H9 (cell line): ENCODE measurements at regions not wholly inside any gene's neighbourhood (a gene's known extent, or its start where the extent isn't known, plus 50 kb on each side); places are given as distances from the start of the nearest gene placed in this dataset.

Experiments
- DNase-seq: peaks from one replicate; pipeline ENCODE4 v3.0.0-alpha.2; 2017
- H2AFZ ChIP-seq: one replicate; pipeline ENCODE4 v1.6.1; 2013; ENCODE audit warnings: mild to moderate bottlenecking, low read length, control low read depth, moderate library complexity
- H2AK5ac ChIP-seq: 2 replicates; pipeline ENCODE4 v1.6.1; 2013; ENCODE audit warnings: low read length, control low read depth, mixed read lengths; ENCODE audit not compliant: insufficient read length
- H2BK120ac ChIP-seq: one replicate; pipeline ENCODE4 v1.6.1; 2013; ENCODE audit warnings: low read depth, mild to moderate bottlenecking, low read length, control low read depth, inconsistent platforms; ENCODE audit not compliant: poor library complexity, severe bottlenecking
- H2BK12ac ChIP-seq: 2 replicates; pipeline ENCODE4 v1.6.1; 2013; ENCODE audit warnings: low read length, control low read depth, mixed read lengths, low read depth; ENCODE audit not compliant: insufficient read length
- H2BK15ac ChIP-seq: 2 replicates; pipeline ENCODE4 v1.6.1; 2013; ENCODE audit warnings: low read depth, low read length, control low read depth
- H2BK20ac ChIP-seq: one replicate; pipeline ENCODE4 v1.6.1; 2013; ENCODE audit warnings: low read depth, mild to moderate bottlenecking, low read length, control low read depth, inconsistent platforms; ENCODE audit not compliant: poor library complexity, severe bottlenecking
- H2BK5ac ChIP-seq: 2 replicates; pipeline ENCODE4 v1.6.1; 2013; ENCODE audit warnings: low read length, control low read depth, mixed read lengths; ENCODE audit not compliant: insufficient read length
- H3K14ac ChIP-seq: 2 replicates; pipeline ENCODE4 v1.6.1; 2013; ENCODE audit warnings: low read length, control low read depth; ENCODE audit not compliant: insufficient read depth
- H3K18ac ChIP-seq: 2 replicates; pipeline ENCODE4 v1.6.1; 2013; ENCODE audit warnings: low read depth, mild to moderate bottlenecking, mixed read lengths, low read length, control low read depth; ENCODE audit not compliant: insufficient read length
- H3K23ac ChIP-seq: 2 replicates; pipeline ENCODE4 v1.6.1; 2013; ENCODE audit warnings: low read length, control low read depth, mixed read lengths, low read depth; ENCODE audit not compliant: insufficient read length
- H3K23me2 ChIP-seq: 2 replicates; pipeline ENCODE4 v1.6.1; 2013; ENCODE audit warnings: low read depth, mild to moderate bottlenecking, mixed read lengths, low read length, control low read depth; ENCODE audit not compliant: insufficient read length, poor library complexity, severe bottlenecking
- H3K27ac ChIP-seq: 2 replicates; pipeline ENCODE4 v1.5.1; 2013; ENCODE audit warnings: low read length, control low read depth, mixed read lengths, low read depth; ENCODE audit not compliant: insufficient read length
- H3K27me3 ChIP-seq: 2 replicates; pipeline ENCODE4 v1.6.1; 2013; ENCODE audit warnings: low read length, control low read depth, inconsistent platforms; ENCODE audit not compliant: insufficient read depth
- H3K4ac ChIP-seq: 2 replicates; pipeline ENCODE4 v1.6.1; 2013; ENCODE audit warnings: low read depth, mild to moderate bottlenecking, control low read depth, inconsistent platforms, low read length, moderate library complexity
- H3K4me1 ChIP-seq: 2 replicates; pipeline ENCODE4 v1.6.1; 2013; ENCODE audit warnings: low read length, control low read depth, inconsistent platforms; ENCODE audit not compliant: insufficient read depth
- H3K4me2 ChIP-seq: 2 replicates; pipeline ENCODE4 v1.6.1; 2013; ENCODE audit warnings: low read length, control low read depth, mixed read lengths; ENCODE audit not compliant: insufficient read length, insufficient read depth
- H3K56ac ChIP-seq: 2 replicates; pipeline ENCODE4 v1.6.1; 2013; ENCODE audit warnings: low read depth, mild to moderate bottlenecking, mixed read lengths, low read length, control low read depth; ENCODE audit not compliant: insufficient read length
- H3K79me1 ChIP-seq: 2 replicates; pipeline ENCODE4 v1.6.1; 2013; ENCODE audit warnings: low read depth, mild to moderate bottlenecking, moderate library complexity, low read length, control low read depth, inconsistent platforms; ENCODE audit not compliant: insufficient read depth, poor library complexity, severe bottlenecking
- H3K79me2 ChIP-seq: 2 replicates; pipeline ENCODE4 v1.6.1; 2013; ENCODE audit warnings: low read length, control low read depth, inconsistent platforms; ENCODE audit not compliant: insufficient read depth
- H3K9ac ChIP-seq: 2 replicates; pipeline ENCODE4 v1.6.1; 2013; ENCODE audit warnings: low read length, control low read depth, mixed read lengths; ENCODE audit not compliant: insufficient read length; ENCODE audit errors: extremely low read depth
- H3K9me3 ChIP-seq: one replicate; pipeline ENCODE4 v1.6.1; 2013; ENCODE audit warnings: low read depth, low read length, inconsistent platforms; ENCODE audit not compliant: control insufficient read depth
- H3T11ph ChIP-seq: one replicate; pipeline ENCODE4 v1.6.1; 2013; ENCODE audit warnings: mild to moderate bottlenecking, low read length, control low read depth, inconsistent platforms
- H4K20me1 ChIP-seq: one replicate; pipeline ENCODE4 v1.6.1; 2013; ENCODE audit not compliant: control insufficient read depth, insufficient read length, insufficient read depth
- H4K5ac ChIP-seq: 2 replicates; pipeline ENCODE4 v1.6.1; 2013; ENCODE audit warnings: low read depth, mild to moderate bottlenecking, mixed read lengths, low read length, control low read depth; ENCODE audit not compliant: insufficient read length
- H4K8ac ChIP-seq: replicated peaks from 2 replicates; pipeline ENCODE4 v1.6.1; 2013; ENCODE audit warnings: low read length, control low read depth, mixed read lengths, low read depth; ENCODE audit not compliant: insufficient read length
- H4K91ac ChIP-seq: 2 replicates; pipeline ENCODE4 v1.6.1; 2013; ENCODE audit warnings: low read depth, mild to moderate bottlenecking, moderate library complexity, mixed read lengths, low read length, control low read depth; ENCODE audit not compliant: insufficient read length
- H3K27ac Mint-ChIP-seq, 3 experiments: 2 replicates in 2 of 3; 3 replicates in 1 of 3; pipeline ENCODE4 v1.8.0; 2020 to 2021; ENCODE audit warnings: mixed read lengths in 3 of 3, mild to moderate bottlenecking in 1 of 3, moderate library complexity in 1 of 3
- H3K27me3 Mint-ChIP-seq: 2 replicates; pipeline ENCODE4 v1.8.0; 2021; ENCODE audit warnings: low read depth, mild to moderate bottlenecking, moderate library complexity, mixed read lengths
- H3K36me3 Mint-ChIP-seq, 3 experiments: 2 replicates in 2 of 3; 3 replicates in 1 of 3; pipeline ENCODE4 v1.8.0; 2020 to 2021; ENCODE audit warnings: low read depth in 3 of 3, mixed read lengths in 3 of 3; ENCODE audit not compliant: insufficient read depth in 1 of 3
- H3K4me1 Mint-ChIP-seq, 2 experiments: 2 replicates each; pipeline ENCODE4 v1.8.0; 2020; ENCODE audit warnings: mixed read lengths in 2 of 2
- H3K4me3 Mint-ChIP-seq, 2 experiments: 2 replicates in 1 of 2; 3 replicates in 1 of 2; pipeline ENCODE4 v1.8.0; 2020 to 2021; ENCODE audit warnings: mild to moderate bottlenecking in 2 of 2, mixed read lengths in 2 of 2, moderate library complexity in 1 of 2
- H3K9me3 Mint-ChIP-seq, 2 experiments: 2 replicates in 1 of 2; 3 replicates in 1 of 2; pipeline ENCODE4 v1.8.0; 2020; ENCODE audit warnings: mild to moderate bottlenecking in 2 of 2, mixed read lengths in 2 of 2, moderate library complexity in 1 of 2
- TF ChIP-seq, protein P1 (sequence below): fragments of 200-600 bp; sonication (generic); conservative IDR thresholded peaks from 3 replicates; pipeline ENCODE4 v1.8.0; 2021; ENCODE audit warnings: antibody characterized with exemption, mild to moderate bottlenecking

DNA sequence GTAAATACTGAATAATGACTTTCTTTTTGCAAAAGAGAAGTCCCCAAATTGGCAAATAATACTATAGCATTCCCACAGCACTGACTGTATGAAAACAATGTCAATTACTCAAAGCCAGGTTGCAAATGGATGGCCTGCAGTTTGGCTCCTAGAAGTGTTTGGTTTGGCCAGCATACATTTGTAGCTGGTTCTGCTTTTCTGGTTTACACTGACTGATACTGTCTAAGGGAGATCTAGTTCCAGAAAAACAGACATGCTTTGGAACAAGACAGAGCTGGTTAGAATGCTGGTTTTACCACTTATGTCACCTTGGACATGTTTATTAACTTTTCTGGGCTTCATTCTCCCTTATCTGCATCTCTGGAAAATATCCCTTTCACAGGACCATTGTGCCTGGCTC is 81.5 kb upstream of the TRPM3 start:
- Histone ChIP-seq H2AK5ac (no peak overlapping the region), H2BK12ac (no peak overlapping the region), H2BK120ac (no peak overlapping the region), H3K18ac (no peak overlapping the region), H3K4ac (no peak overlapping the region), H3K4me2 (no peak overlapping the region), H4K20me1 (no peaks in the 10 kb centered on the region), H3T11ph (no peak overlapping the region), H3K56ac (no peak overlapping the region), H2BK15ac (no peak overlapping the region), H3K79me2 (no peaks in the 10 kb centered on the region), H3K23me2 (no peaks in the 10 kb centered on the region), H3K9me3 (no peaks in the 10 kb centered on the region), H4K5ac (no peak overlapping the region), H3K27ac (no peak overlapping the region), H3K79me1 (no peaks in the 10 kb centered on the region), H3K23ac (no peak overlapping the region), H3K14ac (no peak overlapping the region), H2AFZ (no peak overlapping the region), H2BK20ac (no peak overlapping the region), H3K4me1 (no peaks in the 10 kb centered on the region), H4K8ac (no peak overlapping the region), H4K91ac (no peak overlapping the region), H3K27me3 (no peaks in the 10 kb centered on the region), H2BK5ac (no peak overlapping the region), H3K9ac (no peak overlapping the region)
- H3K27me3 Mint-ChIP-seq: peaks cover 2% of the 10 kb centered on the region; the same call in 1 of the 2 replicates
- H3K36me3 Mint-ChIP-seq: peaks cover 0 to 20% (median 0%) of the 10 kb centered on the region in 3 experiments; a peak in 3 of 7 replicates
- no peak for DNase-seq
- H3K4me1 Mint-ChIP-seq: no peaks in the 10 kb centered on the region
- TF ChIP-seq, protein P1, sequence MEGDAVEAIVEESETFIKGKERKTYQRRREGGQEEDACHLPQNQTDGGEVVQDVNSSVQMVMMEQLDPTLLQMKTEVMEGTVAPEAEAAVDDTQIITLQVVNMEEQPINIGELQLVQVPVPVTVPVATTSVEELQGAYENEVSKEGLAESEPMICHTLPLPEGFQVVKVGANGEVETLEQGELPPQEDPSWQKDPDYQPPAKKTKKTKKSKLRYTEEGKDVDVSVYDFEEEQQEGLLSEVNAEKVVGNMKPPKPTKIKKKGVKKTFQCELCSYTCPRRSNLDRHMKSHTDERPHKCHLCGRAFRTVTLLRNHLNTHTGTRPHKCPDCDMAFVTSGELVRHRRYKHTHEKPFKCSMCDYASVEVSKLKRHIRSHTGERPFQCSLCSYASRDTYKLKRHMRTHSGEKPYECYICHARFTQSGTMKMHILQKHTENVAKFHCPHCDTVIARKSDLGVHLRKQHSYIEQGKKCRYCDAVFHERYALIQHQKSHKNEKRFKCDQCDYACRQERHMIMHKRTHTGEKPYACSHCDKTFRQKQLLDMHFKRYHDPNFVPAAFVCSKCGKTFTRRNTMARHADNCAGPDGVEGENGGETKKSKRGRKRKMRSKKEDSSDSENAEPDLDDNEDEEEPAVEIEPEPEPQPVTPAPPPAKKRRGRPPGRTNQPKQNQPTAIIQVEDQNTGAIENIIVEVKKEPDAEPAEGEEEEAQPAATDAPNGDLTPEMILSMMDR: no peak
- H3K4me3 Mint-ChIP-seq: no peak overlapping the region
- no peak overlapping the region for H3K27ac Mint-ChIP-seq
- peaks cover 12 to 15% of the 10 kb centered on the region in 2 experiments; a peak in 4 of 5 replicates for H3K9me3 Mint-ChIP-seq
